CD4-positive, alpha-beta T cell (primary cell): ENCODE measurements at regions not wholly inside any gene's neighbourhood (a gene's known extent, or its start where the extent isn't known, plus 50 kb on each side); places are given as distances from the start of the nearest gene placed in this dataset.

ENCODE experiments used
- ATAC-seq: fragments of 200-7000 bp; cut with Tn5 transposase; one replicate; pipeline ENCODE4 v1.10.0; 2022; ENCODE audit warnings: mild to moderate bottlenecking; ENCODE audit not compliant: poor library complexity
- CTCF ChIA-PET: fragments of 350-600 bp; sonication (Branson Sonifier 250); formaldehyde crosslinking; loops from one replicate; lab custom pipeline; 2021; ENCODE audit warnings: antibody characterized with exemption, inconsistent platforms; lab: Charles Lee
- POLR2A ChIA-PET: fragments of 350-600 bp; sonication (Branson Sonifier 250); formaldehyde crosslinking; loops from one replicate; lab custom pipeline; 2021; ENCODE audit warnings: antibody characterized with exemption, inconsistent platforms; lab: Charles Lee
- DNase-seq, 14 experiments: peaks; one replicate each; pipeline ENCODE4 v3.0.0-alpha.2; 2013 to 2020; ENCODE audit warnings: mixed read lengths in 2 of 14
- H3K27ac ChIP-seq, 2 donors: one replicate each; pipeline versions ENCODE4 v1.5.1 to v1.7.0; 2013; ENCODE audit warnings: low read length in 2 of 2, low read depth in 1 of 2, mild to moderate bottlenecking in 1 of 2
- H3K27me3 ChIP-seq, 2 experiments: 1 replicate in 1 of 2; 2 replicates in 1 of 2; pipeline versions ENCODE4 v1.6.1 to v1.7.0; 2013; ENCODE audit warnings: low read length in 2 of 2, control low read depth in 1 of 2, mild to moderate bottlenecking in 1 of 2, moderate library complexity in 1 of 2; ENCODE audit not compliant: insufficient read depth in 2 of 2, control insufficient read depth in 1 of 2
- H3K36me3 ChIP-seq: one replicate; pipeline ENCODE4 v1.6.1; 2013; ENCODE audit warnings: low read length, control low read depth; ENCODE audit not compliant: insufficient read depth
- H3K4me1 ChIP-seq: one replicate; pipeline ENCODE4 v1.6.1; 2013; ENCODE audit warnings: low read length, control low read depth; ENCODE audit not compliant: insufficient read depth
- H3K4me3 ChIP-seq: one replicate; pipeline ENCODE4 v1.5.1; 2013; ENCODE audit warnings: mild to moderate bottlenecking, low read length, moderate library complexity
- H3K9me3 ChIP-seq, 2 experiments: 1 replicate in 1 of 2; 2 replicates in 1 of 2; pipeline versions ENCODE4 v1.6.1 to v1.7.0; 2013; ENCODE audit warnings: low read length in 2 of 2, mild to moderate bottlenecking in 2 of 2, control low read depth in 1 of 2, moderate library complexity in 1 of 2; ENCODE audit not compliant: control insufficient read depth in 1 of 2, insufficient read depth in 1 of 2
- H3K27ac Mint-ChIP-seq: one replicate; pipeline ENCODE4 v1.8.0; 2020; ENCODE audit warnings: mixed read lengths
- H3K27me3 Mint-ChIP-seq: one replicate; pipeline ENCODE4 v1.8.0; 2021; ENCODE audit warnings: mixed read lengths
- H3K36me3 Mint-ChIP-seq: one replicate; pipeline ENCODE4 v1.8.0; 2021; ENCODE audit warnings: low read depth, mixed read lengths
- H3K4me1 Mint-ChIP-seq: one replicate; pipeline ENCODE4 v1.8.0; 2021; ENCODE audit warnings: low read depth, mixed read lengths
- H3K4me3 Mint-ChIP-seq: one replicate; pipeline ENCODE4 v1.8.0; 2020; ENCODE audit warnings: mild to moderate bottlenecking, mixed read lengths
- H3K9me3 Mint-ChIP-seq: one replicate; pipeline ENCODE4 v1.8.0; 2020; ENCODE audit warnings: mixed read lengths
- intact Hi-C, 2 experiments: fragments of 100-400 bp; cut with DNase I in 1 of 2; cut with micrococcal nuclease in 1 of 2; formaldehyde crosslinking; loops; one replicate each; pipeline versions ENCODE4 v1.15.1 to v1.9.0; 2023 to 2025; cut with DNase I, micrococcal nuclease
- TF ChIP-seq, protein P1 (sequence below): fragments of 200-600 bp; IDR thresholded peaks from one replicate; pipeline ENCODE4 v1.8.0; 2022; ENCODE audit warnings: antibody characterized with exemption, mild to moderate bottlenecking

- Mint-ChIP-seq H3K27ac (no peak overlapping the region), H3K4me1 (peaks cover 30% of the 10 kb centered on the region), H3K4me3 (no peak overlapping the region), H3K27me3 (no peaks in the 10 kb centered on the region), H3K9me3 (no peaks in the 10 kb centered on the region), H3K36me3 (no peaks in the 10 kb centered on the region)
- H3K9me3 ChIP-seq, result no peaks in the 10 kb centered on the region
- peaks cover 57% of the 10 kb centered on the region for H3K4me1 ChIP-seq
- DNase-seq (no peak), ATAC-seq (no peak)
- ChIA-PET POLR2A (interaction anchor here (12.5 kb wide), 1 partner anchor 107 kb away, joined by 83 read pairs; the partner anchor contains the start of gene KLF6), CTCF (interaction anchor here (1.1 kb wide), 1 partner anchor 38 kb away, joined by 3 read pairs; no protein-coding TSS in a partner anchor)
- TF ChIP-seq, protein P1, sequence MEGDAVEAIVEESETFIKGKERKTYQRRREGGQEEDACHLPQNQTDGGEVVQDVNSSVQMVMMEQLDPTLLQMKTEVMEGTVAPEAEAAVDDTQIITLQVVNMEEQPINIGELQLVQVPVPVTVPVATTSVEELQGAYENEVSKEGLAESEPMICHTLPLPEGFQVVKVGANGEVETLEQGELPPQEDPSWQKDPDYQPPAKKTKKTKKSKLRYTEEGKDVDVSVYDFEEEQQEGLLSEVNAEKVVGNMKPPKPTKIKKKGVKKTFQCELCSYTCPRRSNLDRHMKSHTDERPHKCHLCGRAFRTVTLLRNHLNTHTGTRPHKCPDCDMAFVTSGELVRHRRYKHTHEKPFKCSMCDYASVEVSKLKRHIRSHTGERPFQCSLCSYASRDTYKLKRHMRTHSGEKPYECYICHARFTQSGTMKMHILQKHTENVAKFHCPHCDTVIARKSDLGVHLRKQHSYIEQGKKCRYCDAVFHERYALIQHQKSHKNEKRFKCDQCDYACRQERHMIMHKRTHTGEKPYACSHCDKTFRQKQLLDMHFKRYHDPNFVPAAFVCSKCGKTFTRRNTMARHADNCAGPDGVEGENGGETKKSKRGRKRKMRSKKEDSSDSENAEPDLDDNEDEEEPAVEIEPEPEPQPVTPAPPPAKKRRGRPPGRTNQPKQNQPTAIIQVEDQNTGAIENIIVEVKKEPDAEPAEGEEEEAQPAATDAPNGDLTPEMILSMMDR, result no peak
- intact Hi-C loops, result loop anchor here in 1 of 2 experiments (5.0 kb wide), 1 partner anchor 47 kb away; no protein-coding TSS in a partner anchor
- no peak overlapping the region for H3K4me3 ChIP-seq
- no peak overlapping the region for H3K27ac ChIP-seq
- H3K36me3 ChIP-seq, result no peaks in the 10 kb centered on the region
- H3K27me3 ChIP-seq, result no peaks in the 10 kb centered on the region
Measured at GRCh38 chr10:3890602-3891352, 105.8 kb upstream of the KLF6 start.

DNA sequence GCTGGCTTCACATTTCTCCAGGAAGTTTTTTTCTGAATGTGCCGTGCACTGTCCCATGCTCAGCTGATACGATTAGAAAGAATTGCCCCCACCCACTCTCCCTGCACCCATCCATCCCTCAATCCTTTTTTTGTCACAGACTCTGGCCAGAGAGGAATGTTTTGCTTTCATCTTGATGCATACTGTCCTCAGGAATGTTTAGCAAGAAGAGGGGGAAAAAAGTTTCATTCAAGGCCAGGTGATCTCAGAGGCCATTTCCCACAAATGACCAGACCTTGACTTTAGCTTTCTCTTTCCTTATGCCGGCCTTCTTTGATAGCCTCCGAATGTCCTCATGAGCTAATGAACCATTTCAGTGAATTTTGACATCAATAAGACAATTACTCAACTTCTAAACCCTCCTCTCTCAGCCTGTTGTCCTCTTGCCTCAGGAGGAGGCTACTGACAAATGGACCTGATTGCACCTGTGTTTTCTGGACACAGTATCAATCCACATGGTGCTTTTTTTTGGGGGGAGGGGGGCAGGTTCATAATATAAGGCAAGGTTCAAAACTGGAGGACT is 105.0 kb upstream of the KLF6 start:
- H3K27me3 ChIP-seq, result no peaks in the 10 kb centered on the region
- no peak overlapping the region for H3K27ac ChIP-seq
- POLR2A ChIA-PET, result interaction anchor here (12.5 kb wide), 1 partner anchor 106 kb away, joined by 83 read pairs; the partner anchor contains the start of gene KLF6
- Mint-ChIP-seq H3K4me1 (peaks cover 30% of the 10 kb centered on the region), H3K27ac (no peak overlapping the region), H3K4me3 (no peak overlapping the region), H3K36me3 (no peaks in the 10 kb centered on the region), H3K27me3 (no peaks in the 10 kb centered on the region), H3K9me3 (no peaks in the 10 kb centered on the region)
- no peak for DNase-seq
- H3K4me1 ChIP-seq, result peaks cover 57% of the 10 kb centered on the region
- TF ChIP-seq, protein P1, result no peak
- CTCF ChIA-PET, result interaction anchor here (1.1 kb wide), 1 partner anchor 37 kb away, joined by 3 read pairs; no protein-coding TSS in a partner anchor
- no peaks in the 10 kb centered on the region for H3K9me3 ChIP-seq
- no peak for ATAC-seq
- H3K4me3 ChIP-seq, result no peak overlapping the region
- H3K36me3 ChIP-seq, result no peaks in the 10 kb centered on the region
- intact Hi-C loops, result loop anchor here in 1 of 2 experiments (5.0 kb wide), 1 partner anchor 47 kb away; no protein-coding TSS in a partner anchor

- Mint-ChIP-seq H3K4me1 (peaks cover 27% of the 10 kb centered on the region), H3K9me3 (no peaks in the 10 kb centered on the region), H3K36me3 (no peaks in the 10 kb centered on the region), H3K4me3 (peak overlapping the region; percentile 55), H3K27me3 (no peaks in the 10 kb centered on the region), H3K27ac (peak overlapping the region; percentile 92)
- TF ChIP-seq, protein P1, result no peak
- peak; percentile 77 for ATAC-seq
- CTCF ChIA-PET, result interaction anchor here (0.8 to 1.6 kb wide), 3 partner anchors 13 to 23 kb away, joined by 3 to 5 read pairs (median 4); no protein-coding TSS in a partner anchor
- no peaks in the 10 kb centered on the region for H3K9me3 ChIP-seq
- H3K4me1 ChIP-seq, result peaks cover 40% of the 10 kb centered on the region
- POLR2A ChIA-PET, result interaction anchor here (1.0 to 12.5 kb wide), 2 partner anchors 12 to 104 kb away, joined by 4 to 83 read pairs; partner anchors contain the start of gene KLF6
- peak in 13 of 14 experiments; percentile 34 to 94 (median 50) for DNase-seq
- no peaks in the 10 kb centered on the region for H3K36me3 ChIP-seq
- intact Hi-C loops, result no loop called here
- no peaks in the 10 kb centered on the region for H3K27me3 ChIP-seq
- peak overlapping the region; percentile 24 to 82 for H3K27ac ChIP-seq
- peak overlapping the region; percentile 15 for H3K4me3 ChIP-seq
Measured at GRCh38 chr10:3887885-3888476, 103.0 kb upstream of the KLF6 start.
